ENCODE measurements at regions not wholly inside any gene's neighbourhood (a gene's known extent, or its start where the extent isn't known, plus 50 kb on each side); places are given as distances from the start of the nearest gene placed in this dataset.
A peak's percentile ranks its signal among the peaks of the same experiment; 100 is the strongest.

DNA sequence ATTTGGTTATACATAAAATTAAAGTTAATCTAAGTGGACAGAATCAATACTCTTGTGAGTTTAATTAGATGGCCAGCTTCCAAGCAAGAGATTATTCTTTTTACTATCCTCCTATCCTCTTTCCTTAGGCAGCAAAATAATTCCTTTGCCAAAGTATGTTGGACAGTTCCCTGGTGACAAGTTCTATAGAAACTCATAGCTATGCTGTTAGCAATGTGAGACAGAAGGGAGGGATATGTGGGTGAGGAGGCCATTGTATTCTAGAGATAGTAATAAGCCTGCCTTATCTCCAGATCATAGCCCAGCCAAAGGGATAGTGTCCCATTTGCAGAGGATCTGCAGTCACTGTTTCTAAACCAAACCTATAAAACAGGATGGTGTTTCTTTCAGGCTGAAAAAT lies 181.6 kb upstream of the HDAC9 start (continued):
- TF ChIP-seq CHD1 (IDR thresholded peaks at IDR 0.05; ENCODE audit: low read depth, low read length) (no peak), NBN (IDR thresholded peaks at IDR 0.05) (no peak), PAX8 (IDR thresholded peaks at IDR 0.05) (no peak), TAF1 (IDR thresholded peaks at IDR 0.05; ENCODE audit: borderline replicate concordance, low read depth, low read length) (no peak), CEBPZ (IDR thresholded peaks at IDR 0.05; ENCODE audit: low read depth, low read length) (no peak)

DNA sequence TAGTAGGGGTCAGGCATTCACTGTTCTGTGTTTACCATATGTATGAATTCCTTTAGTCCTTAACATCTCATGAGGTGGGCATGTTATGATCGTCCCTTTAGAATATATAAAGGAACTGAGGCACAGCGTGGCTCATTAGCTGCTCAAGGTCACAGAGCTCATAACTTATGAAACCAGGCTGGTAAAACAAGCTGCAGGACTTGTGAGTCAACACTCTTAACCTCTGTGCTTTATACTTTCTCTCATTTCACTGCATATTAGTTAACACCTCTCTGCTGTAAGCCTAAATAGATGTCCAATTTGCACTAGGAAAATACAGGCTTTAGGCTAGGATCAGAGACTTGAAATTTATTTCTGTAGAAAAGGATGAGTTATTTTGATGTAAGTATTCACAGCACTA lies 180.3 kb upstream of the HDAC9 start:
- intact Hi-C loops (cut with micrococcal nuclease; ENCODE audit: unreplicated experiment) (no loop called here), in situ Hi-C loops (cut with MboI) (no loop called here)
- WGBS (ENCODE audit: insufficient coverage, insufficient replicate concordance, low lambda C conversion rate, missing lambda C conversion rate): 0% methylated on average over 2 of the region's 2 CpGs
- H3K9me3 ChIP-seq (replicated peaks; ENCODE audit: control insufficient read depth, insufficient read depth, low read length): no peaks in the 10 kb centered on the region
- RAD21 ChIA-PET (ENCODE audit: unreplicated experiment): no interaction called here
- H3K9ac ChIP-seq (ENCODE audit: control insufficient read depth, insufficient read depth, low read length): no peak overlapping the region
- POLR2A ChIA-PET: no interaction called here
- no peaks in the 10 kb centered on the region for H3K36me3 ChIP-seq (ENCODE audit: control insufficient read depth in 2 of 2, insufficient read depth in 2 of 2, low read length in 1 of 2)
- TF ChIP-seq STAT3 (IDR thresholded peaks at IDR 0.05; ENCODE audit: low read depth, low read length): no peak
- no peak for TF ChIP-seq USF1 (IDR thresholded peaks at IDR 0.05; ENCODE audit: borderline replicate concordance, extremely low read length, insufficient read depth, low read depth, low read length)
- no peak for TF ChIP-seq BRCA1 (IDR thresholded peaks at IDR 0.05; ENCODE audit: low read depth, low read length)
- TF ChIP-seq ZNF217 (IDR thresholded peaks at IDR 0.05): no peak
- no peak for TF ChIP-seq BACH1 (IDR thresholded peaks at IDR 0.05; ENCODE audit: borderline replicate concordance)
- no peak for TF ChIP-seq EZH2 (IDR thresholded peaks at IDR 0.05; ENCODE audit: borderline replicate concordance, control insufficient read depth, low read depth, low read length)
- TF ChIP-seq JUND (IDR thresholded peaks at IDR 0.05; ENCODE audit: low read depth, low read length): no peak
- TF ChIP-seq MAX (IDR thresholded peaks at IDR 0.05; ENCODE audit: low read depth, low read length): no peak
- no peaks in the 10 kb centered on the region for H3K4me1 ChIP-seq (ENCODE audit: control insufficient read depth, insufficient read depth, low read length)
- H2AFZ ChIP-seq (ENCODE audit: control insufficient read depth, low read depth, low read length): no peak overlapping the region
- no TSS peak for BruUV-seq (replicated peaks)
- DNase-seq (ENCODE audit: low read depth, low spot score): no peak
- SMC1A ChIA-PET (ENCODE audit: uncharacterized antibody, unreplicated experiment): interaction anchor here (1.2 kb wide), 1 partner anchor 18 kb away, joined by 4 read pairs; no protein-coding TSS in a partner anchor
- CTCF ChIA-PET: interaction anchor here (0.6 to 1.2 kb wide), 2 partner anchors 15 to 37 kb away, joined by 3 read pairs; no protein-coding TSS in a partner anchor
- H3K4me3 ChIP-seq: no peak overlapping the region
- no peak overlapping the region for H3K27ac ChIP-seq (ENCODE audit: control insufficient read depth, insufficient read depth)
- peak; percentile 49 for ATAC-seq
- H3K79me2 ChIP-seq (ENCODE audit: control insufficient read depth, insufficient read depth, low read length): no peaks in the 10 kb centered on the region
- no peak for FAIRE-seq
- H3K27me3 ChIP-seq (replicated peaks in 1 of 2; ENCODE audit: control insufficient read depth in 2 of 2, insufficient read depth in 2 of 2, low read length in 1 of 2): no peaks in the 10 kb centered on the region
- no peak overlapping the region for H3K4me2 ChIP-seq (ENCODE audit: control insufficient read depth, insufficient read depth)
- no peaks in the 10 kb centered on the region for H4K20me1 ChIP-seq (ENCODE audit: control insufficient read depth, insufficient read depth)
